HK-2 (cell line): ENCODE measurements at regions not wholly inside any gene's neighbourhood (a gene's known extent, or its start where the extent isn't known, plus 50 kb on each side); places are given as distances from the start of the nearest gene placed in this dataset.

Experiments
- DNase-seq: peaks from one replicate; pipeline ENCODE4 v3.0.0-alpha.2; 2018; ENCODE audit not compliant: unreplicated experiment

DNA sequence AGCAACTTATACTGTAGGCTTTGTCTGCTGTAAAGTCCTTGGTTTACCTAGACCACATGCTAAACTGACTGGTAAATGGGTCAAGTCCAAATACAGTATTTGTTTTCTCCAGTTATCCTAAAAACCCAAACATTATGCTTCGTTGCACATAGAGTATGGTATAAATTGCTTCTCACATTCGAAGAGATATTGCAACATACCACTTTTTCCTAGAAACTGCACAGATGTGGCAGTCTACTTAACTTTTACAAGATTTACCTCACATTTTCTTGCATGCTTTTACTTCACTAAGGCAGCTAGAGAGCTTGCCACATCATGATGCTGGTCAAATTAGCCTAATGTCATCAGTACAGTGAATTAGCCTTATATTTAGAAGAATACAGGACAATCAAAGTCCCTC is 66.0 kb upstream of the SCN7A start:
- DNase-seq, result no peak

DNA sequence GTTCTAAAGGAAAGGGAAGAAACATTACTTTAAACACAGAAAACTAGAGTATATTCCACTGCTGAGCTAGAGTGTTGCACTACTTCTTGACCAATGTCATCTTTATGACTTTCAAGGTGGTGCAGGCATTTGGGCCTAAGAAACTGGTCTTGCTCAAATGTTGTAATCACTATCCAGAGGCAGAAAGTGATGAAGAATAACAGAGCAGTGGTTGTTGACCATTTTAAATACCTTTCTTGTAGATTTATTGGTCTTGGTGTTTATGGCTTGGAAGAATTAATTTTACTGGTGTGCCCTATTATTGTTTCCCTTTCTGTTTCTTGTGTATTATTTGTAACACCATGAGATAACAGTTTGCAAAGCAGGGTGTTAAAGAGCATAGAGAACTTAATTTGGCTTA is 56.9 kb upstream of the SCN7A start:
- DNase-seq, result no peak

DNA sequence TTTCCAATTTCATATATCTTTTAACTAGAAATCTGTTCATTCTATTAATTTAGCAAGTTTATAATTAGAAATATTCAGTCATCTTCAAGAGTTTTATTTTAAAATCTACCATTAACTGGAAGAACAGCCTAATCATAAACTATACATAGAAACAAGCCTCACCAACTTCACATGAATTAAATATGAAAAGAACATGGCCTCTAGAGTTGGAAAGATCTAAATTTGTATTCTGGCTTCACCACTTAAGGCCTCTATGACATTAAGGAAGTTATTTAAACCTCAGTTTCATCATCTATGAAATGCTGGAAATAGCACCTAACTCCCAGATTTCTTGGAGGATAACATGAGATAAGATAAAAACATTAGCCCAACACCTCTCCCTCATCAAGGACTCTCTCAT is 51.4 kb upstream of the SCN7A start:
- DNase-seq, result no peak
